IPS-NIHi11 (cell line): ENCODE measurements at regions not wholly inside any gene's neighbourhood (a gene's known extent, or its start where the extent isn't known, plus 50 kb on each side); places are given as distances from the start of the nearest gene placed in this dataset.

Source experiments
- DNase-seq: peaks from one replicate; pipeline ENCODE4 v3.0.0; 2012; ENCODE audit warnings: mixed read lengths, low spot score

DNA sequence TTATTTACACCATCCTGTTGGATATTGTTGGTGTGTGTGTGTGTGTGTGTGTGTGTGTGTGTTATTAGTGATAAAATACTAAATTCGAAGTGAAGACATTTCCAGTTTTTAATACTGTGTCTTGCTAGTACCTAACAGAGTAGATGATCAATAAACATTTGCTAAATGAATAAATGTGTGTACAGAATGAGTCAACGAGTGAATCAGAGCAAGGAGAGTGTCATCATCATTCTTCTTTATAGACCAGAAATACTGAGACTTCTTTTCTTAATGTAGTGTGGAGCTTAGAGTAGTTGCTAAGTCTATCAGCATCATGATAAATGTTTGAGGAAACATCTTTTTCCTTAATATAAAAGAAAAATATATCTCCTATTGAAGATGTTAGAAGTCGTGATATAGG is 169.7 kb upstream of the SATB2 start:
- DNase-seq: no peak

DNA sequence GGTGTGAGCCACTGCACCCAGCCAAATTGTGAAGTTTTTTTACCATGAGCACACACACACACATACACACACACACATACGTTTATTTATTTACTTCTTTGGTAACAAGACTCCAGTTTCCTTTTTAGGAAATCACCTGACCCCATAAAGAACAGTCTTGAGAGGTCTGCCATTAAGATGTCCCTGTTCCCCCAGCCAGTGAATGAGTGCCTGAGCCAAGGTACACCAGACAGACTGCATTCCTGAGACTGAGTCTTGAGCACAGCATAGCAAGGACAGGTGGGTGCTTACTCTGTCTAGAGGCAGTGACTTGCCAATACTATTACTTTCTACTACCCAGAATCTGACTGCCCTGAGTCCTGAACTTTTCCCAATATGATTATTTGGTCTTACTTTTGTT is 167.2 kb upstream of the SATB2 start:
- DNase-seq: peak; percentile 57

DNA sequence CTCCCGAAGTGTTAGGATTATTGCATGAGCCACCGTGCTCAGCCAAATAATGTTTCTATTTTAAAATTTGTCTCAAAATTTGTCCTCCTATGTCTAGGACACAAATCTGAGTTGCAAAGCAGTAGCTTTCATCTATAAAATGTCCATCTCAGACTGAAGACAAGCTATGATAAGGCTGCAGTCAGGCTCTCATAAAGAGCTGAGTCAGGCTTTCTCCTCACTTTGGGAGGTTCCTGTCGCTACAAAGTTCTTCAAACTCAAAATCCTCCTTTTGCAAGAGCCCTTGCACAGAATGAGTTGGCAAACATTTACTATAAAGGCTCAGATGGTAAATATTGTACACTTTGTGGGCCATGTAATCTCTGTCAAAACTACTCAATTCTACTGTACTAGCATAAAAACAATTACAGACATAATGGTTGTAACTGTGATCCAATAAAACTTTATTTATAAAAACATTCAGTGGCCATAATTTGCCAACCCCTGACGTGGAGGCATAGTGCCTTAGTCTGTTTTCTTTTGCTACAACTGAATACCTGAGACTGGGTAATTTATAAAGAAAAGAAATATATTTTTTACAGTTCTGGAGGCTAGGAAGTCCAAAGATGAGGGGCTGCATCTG is 154.9 kb upstream of the SATB2 start:
- DNase-seq: no peak

DNA sequence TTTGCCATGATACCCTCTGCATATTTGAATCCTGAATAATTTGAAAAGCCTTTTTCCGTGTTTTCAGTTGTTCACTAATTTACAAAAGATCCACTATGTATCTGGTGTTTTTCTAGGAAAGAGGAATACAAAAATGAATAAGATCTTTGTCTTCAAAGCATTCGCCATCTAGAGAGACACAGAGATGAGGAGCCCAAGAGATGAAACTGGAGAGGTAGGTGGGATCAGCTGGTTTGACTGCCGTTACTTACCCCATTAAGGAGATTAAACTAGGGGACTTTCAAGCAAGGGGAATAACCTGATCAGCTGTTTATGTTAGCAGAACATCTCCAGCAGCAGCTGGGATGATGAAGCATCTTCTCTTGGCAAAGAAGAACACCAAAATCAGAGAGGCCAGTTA is 150.2 kb upstream of the SATB2 start:
- DNase-seq: no peak

DNA sequence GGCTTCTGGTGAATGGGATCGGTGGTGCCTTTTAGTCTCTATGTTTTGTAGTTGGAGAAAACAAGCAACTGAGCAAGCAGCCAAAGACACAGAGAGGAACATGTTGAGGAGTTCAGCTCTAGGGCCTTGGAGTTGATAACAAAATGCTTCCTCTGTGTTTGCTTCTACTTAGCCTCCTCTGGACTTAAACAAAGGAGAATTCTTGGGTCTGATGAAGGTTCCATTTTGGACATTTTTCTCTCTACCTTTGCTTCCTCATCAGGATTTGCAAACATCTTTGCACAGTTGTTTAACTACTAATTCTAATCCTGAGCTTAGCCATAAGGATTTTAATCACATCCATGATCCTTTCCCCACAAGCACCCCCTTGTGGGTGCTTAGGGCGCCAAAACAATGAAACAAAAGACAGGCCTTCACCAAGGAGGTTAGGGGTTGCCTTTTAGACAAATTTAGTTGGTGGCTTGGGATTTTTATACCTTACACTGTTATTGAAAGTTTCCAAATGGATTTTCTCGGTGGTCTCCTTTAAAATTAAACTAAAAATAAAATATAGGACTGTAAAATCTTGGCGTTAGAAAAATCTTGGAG is 148.5 kb upstream of the SATB2 start:
- DNase-seq: peak; percentile 43

DNA sequence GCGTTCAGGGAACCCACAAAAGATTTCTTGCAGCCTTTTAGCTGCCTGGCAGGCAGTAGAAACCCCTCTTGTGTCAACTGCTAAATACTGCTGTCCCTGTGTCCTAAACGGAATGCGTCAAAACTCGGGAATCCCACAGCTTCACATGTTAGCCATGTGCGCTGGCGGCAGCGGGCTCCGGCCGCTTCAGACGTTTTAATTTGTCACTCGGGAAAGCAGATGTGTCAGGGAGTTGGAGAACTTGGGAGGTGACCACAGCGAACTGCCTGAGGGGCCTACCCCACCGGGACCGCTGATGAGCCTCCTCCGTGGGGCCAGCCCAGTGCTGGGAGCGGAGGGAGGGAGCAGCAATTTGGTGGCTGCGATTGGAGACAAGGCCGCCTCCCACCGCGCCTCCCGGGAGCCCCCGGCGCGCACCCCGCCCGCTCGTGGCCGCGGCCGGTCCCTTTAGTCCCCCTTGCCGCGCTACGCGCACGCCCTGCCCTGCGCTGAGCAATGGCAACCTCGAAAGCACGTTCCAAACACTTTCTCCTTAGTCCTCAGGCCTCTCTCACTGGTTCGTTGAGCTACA is 146.1 kb upstream of the SATB2 start:
- peak; percentile 38 for DNase-seq

DNA sequence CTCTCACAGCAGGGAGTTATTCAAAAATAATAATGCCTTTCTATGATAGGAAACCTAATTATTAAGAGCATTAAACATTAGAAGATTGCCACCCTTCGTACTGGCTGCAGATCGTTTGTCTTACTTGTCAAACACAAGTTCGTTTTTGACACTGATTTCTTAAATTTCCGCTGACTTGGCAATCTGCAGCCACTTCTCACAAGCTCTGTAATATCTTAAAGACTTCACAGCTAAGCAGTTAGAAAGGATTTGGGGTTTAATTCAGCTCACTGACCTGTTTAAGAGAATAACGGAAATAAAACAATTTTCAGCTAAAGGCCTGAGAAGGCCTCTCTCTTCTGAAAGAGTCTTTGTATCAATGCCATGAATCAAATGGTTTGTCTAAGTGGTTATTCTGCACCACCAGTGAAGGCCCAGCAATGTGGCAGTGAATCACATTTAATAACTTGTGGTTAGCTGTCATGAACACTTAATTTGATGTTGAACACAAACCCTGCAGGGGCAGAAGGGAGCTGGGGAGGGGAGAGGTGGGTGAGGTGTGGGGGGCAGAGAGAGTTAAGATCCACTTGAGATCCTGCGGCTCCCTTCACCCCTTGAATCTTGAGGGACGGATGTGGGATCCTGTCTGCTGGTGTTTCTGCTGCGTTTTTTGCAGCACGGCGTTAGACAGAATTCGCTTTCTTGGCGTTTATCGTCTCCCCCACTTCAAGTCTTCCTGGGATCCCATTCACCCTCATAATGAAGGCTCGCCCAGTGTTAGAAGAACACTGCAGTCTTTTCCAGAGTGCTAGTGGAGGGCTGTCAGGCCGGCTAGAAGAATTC is 145.4 kb upstream of the SATB2 start:
- no peak for DNase-seq

DNA sequence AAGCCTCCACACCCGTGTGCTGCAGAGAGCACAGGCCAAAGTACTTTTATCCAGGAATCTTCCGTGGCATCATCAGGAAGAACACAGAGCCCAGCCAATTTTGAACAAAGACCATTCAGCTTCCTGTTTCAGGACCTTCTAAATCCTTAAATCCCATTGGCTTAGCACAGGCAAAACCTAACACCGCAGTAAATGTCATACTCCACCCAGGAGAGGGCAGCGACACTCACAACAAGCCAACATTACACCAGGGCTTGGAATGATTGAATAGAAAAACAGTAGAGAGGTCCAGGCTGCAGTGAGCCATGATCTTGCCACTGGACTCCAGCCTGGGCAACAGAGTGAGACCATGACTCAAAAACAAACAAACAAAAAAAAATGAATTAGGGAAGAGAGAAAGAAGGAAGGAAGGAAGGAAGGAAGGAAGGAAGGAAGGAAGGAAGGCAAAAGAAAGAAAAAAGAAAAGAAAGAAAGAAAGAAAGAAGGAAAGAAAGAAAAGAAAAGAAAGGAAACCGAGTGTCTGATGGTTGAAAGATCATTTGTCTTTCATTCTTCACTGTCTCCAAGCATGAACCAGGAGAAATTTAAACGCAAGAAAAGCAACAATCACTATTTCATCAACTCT is 144.6 kb upstream of the SATB2 start:
- peak; percentile 52 for DNase-seq

DNA sequence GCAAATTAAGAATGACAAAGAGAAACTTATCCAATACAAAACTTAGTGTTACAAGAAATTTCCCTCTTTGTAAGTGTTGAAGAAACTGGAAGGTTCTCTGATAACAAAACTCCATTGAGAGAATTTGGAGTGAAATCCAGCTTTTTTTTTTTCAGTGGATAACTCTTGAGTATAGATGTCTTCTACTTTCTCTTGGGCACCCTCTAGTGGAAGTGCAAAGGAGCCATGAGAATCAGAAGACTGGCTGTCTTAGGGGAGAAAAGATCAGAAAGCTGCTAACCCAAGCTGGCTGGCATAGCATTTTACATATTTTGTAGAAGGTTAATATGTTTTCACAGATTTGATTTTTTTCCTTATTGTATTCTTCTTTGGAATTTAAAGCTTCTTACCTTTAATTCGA is 138.8 kb upstream of the SATB2 start:
- DNase-seq: peak; percentile 24

DNA sequence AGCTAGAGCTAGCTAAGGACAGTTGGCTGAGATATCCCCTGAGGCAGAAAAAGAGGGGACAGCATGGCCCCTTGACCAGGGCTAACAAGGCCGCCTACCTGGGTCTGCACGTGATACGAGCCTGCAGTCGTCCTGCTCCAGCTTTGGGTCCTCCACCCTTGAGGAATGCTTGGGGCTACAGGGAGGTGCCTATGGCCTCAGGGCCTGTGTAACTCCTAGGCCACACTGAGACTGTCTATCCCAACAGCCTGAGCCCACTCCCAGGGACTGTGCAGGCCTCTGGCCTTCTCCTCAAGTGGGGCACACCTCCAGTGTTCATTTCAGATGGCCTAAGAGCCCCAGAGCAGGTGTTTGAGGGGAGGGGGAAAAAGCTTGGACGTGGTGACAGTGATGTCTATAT is 136.7 kb upstream of the SATB2 start:
- DNase-seq: no peak

DNA sequence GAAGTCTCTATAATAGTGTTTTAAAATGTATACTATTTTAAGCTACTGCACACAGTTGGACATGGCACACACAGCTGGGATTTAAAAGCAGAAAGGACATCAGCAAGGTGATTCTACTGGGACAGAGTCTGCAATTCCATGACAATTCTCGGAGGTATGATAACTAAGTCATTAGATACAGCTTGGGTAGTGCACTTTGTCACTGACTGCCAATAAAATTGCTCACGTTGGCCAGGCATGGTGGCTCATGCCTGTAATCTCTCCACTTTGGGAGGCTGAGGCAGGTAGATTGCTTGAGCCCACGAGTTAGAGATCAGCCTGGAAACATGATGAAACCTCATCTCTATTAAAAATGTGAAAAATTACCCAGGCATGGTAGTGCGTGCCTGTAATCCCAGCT is 134.1 kb upstream of the SATB2 start:
- no peak for DNase-seq

DNA sequence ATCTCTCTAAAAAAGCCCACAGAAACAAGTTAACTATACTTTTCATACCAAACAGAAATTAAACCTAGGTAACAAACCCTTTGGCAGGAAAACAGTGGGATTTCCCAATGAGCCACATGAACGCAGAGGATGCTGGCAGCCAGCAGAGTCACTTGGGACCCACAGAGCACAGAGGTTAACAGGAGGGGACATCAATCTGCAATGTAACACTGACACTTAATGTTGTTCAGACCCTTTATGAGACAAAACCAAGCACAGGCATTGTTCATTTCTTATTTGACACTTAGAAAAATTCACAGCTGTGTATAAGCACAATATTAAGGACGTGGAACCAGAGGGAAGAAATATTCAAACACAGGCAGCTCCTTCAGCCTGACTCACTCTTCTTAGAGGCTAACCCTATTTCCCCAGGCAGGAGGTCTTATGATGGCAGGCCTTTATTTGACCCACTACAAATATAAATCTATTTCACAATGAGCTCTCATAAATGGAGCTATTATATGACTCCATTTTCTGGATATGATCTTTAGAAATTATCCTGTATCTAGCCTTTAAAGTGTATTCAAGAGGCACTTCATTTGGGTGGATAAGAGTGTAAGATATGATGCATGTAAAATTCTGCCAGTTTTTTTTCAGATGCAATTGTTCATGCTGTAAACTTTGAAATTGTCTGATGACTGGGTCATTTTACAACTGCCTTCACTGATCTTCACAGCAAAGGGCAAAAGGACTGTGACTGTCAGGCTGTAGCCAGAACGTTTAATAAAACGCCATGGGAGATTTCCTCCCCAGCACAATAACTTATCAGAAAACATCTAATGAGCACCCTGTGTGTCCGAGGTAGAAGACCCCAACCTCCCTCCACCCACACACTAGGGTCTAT is 132.8 kb upstream of the SATB2 start:
- no peak for DNase-seq

DNA sequence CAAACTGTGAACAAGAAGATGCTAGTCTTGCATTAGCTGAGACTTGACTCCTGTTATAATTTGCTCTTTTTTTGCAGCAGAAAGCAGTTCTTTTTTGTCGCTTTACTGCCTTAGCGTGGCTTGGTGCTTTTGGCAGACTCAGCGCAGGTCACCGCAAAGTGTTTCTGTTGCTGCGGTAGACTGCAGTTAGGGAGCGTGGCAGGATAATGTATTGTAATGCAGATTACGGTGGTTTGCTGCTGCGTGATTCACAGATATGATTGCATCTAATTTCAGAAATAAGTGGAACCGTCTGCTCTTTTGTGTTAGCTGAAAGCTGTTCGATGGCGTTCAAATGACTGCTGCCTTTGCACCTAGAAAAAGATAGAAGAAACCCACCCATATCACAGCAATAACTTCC is 131.6 kb upstream of the SATB2 start:
- DNase-seq: no peak

DNA sequence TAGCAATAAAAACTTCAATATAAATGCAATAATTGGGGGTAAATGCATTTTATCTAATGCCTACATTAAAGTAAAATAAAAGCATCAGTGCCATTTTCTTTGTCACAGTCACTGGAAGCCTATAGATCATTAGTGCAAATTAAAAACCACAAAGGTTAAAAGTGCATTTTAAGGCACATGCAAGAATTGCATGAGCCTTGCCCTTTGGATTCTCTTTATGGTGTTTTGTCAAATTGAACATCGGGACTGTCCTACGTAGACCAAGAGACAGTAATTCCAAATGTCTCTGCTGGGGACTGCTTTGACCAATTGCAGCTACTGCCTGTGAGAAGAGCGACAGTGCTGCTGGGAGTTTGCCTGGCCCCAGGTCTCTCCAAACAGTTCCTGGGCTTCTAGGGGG is 130.3 kb upstream of the SATB2 start:
- DNase-seq: no peak

DNA sequence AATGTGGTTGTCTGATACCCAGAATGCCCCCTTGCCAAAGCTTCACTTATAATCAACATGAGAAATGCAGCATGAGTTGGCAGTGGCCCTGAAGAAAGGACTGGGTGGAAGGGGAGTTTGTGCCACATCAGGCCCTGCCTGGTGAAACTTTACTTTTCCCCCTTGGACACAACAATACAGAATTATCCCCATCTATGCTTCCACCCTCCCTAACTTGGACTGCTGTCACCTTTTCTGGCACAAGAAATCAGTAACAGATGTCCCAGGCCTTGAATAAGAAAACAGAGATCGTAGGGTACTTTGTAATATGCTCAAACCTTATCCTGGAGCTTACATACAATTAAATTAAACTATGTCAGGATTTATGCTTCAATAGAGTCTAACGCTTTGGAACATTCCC is 128.9 kb upstream of the SATB2 start:
- no peak for DNase-seq

DNA sequence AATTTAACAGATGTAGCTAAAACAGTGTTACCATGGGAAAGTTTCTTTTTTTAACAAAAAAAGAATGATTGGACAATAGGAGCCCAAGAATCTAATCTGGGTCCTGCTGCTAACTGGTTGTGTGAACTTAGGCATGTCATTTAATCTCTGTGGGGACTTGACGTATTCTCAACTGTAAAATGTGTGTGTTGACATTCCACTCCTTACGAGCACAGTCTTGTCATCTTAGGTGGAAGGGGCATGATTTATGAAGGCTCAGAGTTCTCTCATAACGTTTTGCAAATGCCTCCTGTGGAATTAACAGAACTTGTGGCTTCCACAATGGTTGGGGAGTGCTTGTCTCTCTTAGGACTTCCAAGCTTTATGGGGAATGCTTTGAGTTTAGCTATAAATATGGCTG is 125.9 kb upstream of the SATB2 start:
- DNase-seq: no peak

DNA sequence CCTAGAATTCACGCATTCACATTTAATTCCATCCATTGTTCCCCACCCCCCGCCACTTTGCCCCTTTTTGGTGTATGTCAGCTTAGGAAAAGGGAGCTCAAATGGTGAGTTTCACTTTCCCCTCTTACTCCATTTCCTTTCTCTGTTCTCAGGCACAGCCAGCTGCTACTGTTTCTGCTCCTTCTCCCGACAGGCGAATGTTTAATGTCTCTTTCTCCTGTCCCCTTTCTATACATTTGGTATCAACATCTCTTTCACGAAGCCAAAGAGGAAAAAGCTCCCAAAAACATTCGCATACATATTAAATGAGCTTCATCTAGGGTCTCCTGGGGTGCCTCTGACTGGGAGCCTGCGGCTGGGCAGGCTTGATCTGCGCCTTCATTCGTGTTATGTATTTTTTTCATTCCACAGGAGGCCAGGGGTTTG is 124.2 kb upstream of the SATB2 start:
- no peak for DNase-seq

DNA sequence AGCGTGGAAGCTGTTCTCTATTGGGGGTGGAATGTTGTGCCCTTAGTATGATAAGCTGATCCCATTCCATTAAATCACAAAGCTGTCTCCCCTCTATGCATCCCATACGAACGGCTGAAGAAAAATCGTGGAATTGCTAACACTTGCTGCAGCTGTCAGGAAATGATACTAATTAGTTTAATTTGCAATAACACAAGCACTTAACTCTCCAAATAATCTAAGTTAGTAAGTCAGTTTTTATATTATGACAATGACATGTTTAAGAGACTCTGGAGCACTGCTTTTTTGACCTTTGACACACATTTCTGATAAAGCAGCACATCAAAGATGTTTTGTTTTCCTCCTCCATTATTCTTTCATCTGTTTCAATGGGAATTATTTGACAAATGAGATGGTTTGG is 123.7 kb upstream of the SATB2 start:
- no peak for DNase-seq

DNA sequence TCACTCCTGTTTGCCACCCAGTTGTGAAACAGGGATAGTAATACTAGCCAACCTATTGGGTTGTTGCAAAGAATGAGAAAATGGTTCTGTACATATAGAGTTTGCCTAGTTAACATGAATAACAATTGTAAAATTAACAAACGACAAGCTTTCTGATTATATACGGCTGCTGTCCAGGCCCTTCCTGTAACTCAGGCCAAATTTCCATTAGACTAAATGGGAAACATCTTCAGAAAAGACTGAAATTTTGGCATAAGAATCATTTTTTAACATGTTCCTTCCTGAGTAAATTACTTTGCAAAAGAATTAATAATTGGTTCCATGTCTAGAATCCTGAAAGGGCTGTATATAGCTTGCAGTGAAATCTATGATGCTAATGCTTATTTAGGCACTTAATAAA is 117.7 kb upstream of the SATB2 start:
- DNase-seq: no peak

DNA sequence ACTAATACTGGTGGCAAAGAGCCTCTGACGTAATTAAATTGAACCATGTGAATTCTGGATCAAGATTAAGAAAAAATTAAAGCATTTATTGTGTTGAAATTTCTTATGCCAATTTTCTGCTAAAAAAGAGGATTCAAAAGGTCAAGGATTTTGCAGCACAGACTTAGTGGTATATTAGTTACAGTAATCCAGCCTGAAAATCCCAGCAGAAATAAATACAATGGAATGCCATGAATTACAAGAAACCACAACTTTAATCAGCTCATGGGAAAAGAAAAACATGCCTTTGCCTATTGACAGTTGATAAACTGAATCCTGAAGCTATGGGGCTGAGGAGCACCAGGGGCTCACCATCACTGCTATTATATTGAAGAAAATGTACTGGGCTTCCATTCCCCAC is 114.8 kb upstream of the SATB2 start:
- no peak for DNase-seq

DNA sequence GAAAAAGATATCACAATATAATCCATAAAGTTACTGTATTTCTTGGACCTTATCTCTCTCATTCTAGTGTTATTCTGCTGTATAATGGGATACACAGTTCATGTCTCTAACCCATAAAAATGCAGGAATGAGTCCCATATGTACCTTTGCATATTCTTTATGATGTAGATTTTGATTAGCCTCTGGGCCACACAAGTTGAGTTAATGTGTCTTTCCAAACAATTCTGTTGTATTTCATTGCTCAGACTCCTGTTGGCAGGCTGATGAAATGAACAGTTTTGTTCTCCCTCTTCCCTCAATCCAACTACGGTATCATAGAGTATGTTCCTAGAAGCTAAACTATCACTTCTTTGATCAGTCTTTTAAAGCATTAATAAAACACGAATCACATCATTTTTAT is 113.2 kb upstream of the SATB2 start:
- DNase-seq: no peak

DNA sequence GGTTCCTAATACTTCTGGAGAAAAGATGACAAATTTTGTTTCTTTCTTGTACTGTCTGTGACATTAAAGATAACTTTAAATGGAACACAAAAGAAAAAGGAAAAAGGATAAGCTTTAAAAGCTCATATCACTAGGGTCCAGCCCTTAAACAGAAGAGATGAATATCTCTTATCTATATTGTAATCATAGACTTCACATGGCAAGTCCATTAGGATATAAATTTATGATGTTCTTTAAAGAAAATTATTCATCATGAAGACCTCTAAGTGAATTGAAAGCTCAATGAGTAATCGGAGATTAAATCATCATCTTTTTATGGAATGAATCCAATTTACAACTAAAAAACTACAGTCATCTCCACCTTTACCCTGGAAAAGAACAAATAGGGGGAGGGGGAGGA is 111.6 kb upstream of the SATB2 start:
- no peak for DNase-seq
